ENCODE measurements at regions not wholly inside any gene's neighbourhood (a gene's known extent, or its start where the extent isn't known, plus 50 kb on each side); places are given as distances from the start of the nearest gene placed in this dataset.

GRCh38 chr17:63270610-63271009, 175.5 kb downstream of the CYB561 start:
- no peak for DNase-seq (ENCODE audit: low read depth)
- no peak for TF ChIP-seq CTCF (IDR thresholded peaks at IDR 0.05; ENCODE audit: insufficient read depth, low read length, poor library complexity, severe bottlenecking)

GRCh38 chr17:63274146-63274545, 172.0 kb downstream of the CYB561 start:
- no peak overlapping the region for H3K4me3 ChIP-seq (ENCODE audit: low read depth, low read length)

More at GRCh38 chr17:63270610-63271009, 175.5 kb downstream of the CYB561 start:
- Histone ChIP-seq H3K36me3 (ENCODE audit: control insufficient read depth, insufficient read depth, low read length) (no peaks in the 10 kb centered on the region), H3K4me3 (ENCODE audit: low read depth, low read length) (no peak overlapping the region), H3K27me3 (ENCODE audit: control insufficient read depth, insufficient read depth, low read length) (no peaks in the 10 kb centered on the region)

GRCh38 chr17:63275318-63275970, 170.7 kb downstream of the CYB561 start:
- Histone ChIP-seq H3K27me3 (ENCODE audit: control insufficient read depth, insufficient read depth, low read length) (no peaks in the 10 kb centered on the region), H3K36me3 (ENCODE audit: control insufficient read depth, insufficient read depth, low read length) (no peaks in the 10 kb centered on the region), H3K4me3 (ENCODE audit: low read depth, low read length) (no peak overlapping the region)
- no peak for TF ChIP-seq CTCF (IDR thresholded peaks at IDR 0.05; ENCODE audit: insufficient read depth, low read length, poor library complexity, severe bottlenecking)
- DNase-seq (ENCODE audit: low read depth) = peak; percentile 96

More at GRCh38 chr17:63274146-63274545, 172.0 kb downstream of the CYB561 start:
- no peak for TF ChIP-seq CTCF (IDR thresholded peaks at IDR 0.05; ENCODE audit: insufficient read depth, low read length, poor library complexity, severe bottlenecking)
- no peak for DNase-seq (ENCODE audit: low read depth)
- Histone ChIP-seq H3K36me3 (ENCODE audit: control insufficient read depth, insufficient read depth, low read length) (no peaks in the 10 kb centered on the region), H3K27me3 (ENCODE audit: control insufficient read depth, insufficient read depth, low read length) (no peaks in the 10 kb centered on the region)

- no peak for TF ChIP-seq CTCF (IDR thresholded peaks at IDR 0.05; ENCODE audit: insufficient read depth, low read length, poor library complexity, severe bottlenecking)
Observed at GRCh38 chr17:63275971-63276745, 169.9 kb downstream of the CYB561 start.

GRCh38 chr17:63276821-63277220, 169.3 kb downstream of the CYB561 start:
- no peaks in the 10 kb centered on the region for H3K27me3 ChIP-seq (ENCODE audit: control insufficient read depth, insufficient read depth, low read length)
- no peak overlapping the region for H3K4me3 ChIP-seq (ENCODE audit: low read depth, low read length)
- H3K36me3 ChIP-seq (ENCODE audit: control insufficient read depth, insufficient read depth, low read length) = no peaks in the 10 kb centered on the region
- no peak for DNase-seq (ENCODE audit: low read depth)
- no peak for TF ChIP-seq CTCF (IDR thresholded peaks at IDR 0.05; ENCODE audit: insufficient read depth, low read length, poor library complexity, severe bottlenecking)

More at GRCh38 chr17:63275971-63276745, 169.9 kb downstream of the CYB561 start:
- no peaks in the 10 kb centered on the region for H3K27me3 ChIP-seq (ENCODE audit: control insufficient read depth, insufficient read depth, low read length)
- no peak for DNase-seq (ENCODE audit: low read depth)
- no peaks in the 10 kb centered on the region for H3K36me3 ChIP-seq (ENCODE audit: control insufficient read depth, insufficient read depth, low read length)
- H3K4me3 ChIP-seq (ENCODE audit: low read depth, low read length) = no peak overlapping the region

Data from kidney epithelial cell (primary cell).